ENCODE measurements at regions not wholly inside any gene's neighbourhood (a gene's known extent, or its start where the extent isn't known, plus 50 kb on each side); places are given as distances from the start of the nearest gene placed in this dataset.
A peak's percentile ranks its signal among the peaks of the same experiment; 100 is the strongest.

- peaks cover 0 to 8% (median under 1%) of the 10 kb centered on the region in 7 donors for H3K9me3 Mint-ChIP-seq
- H3K27ac Mint-ChIP-seq, result peak overlapping the region; percentile 92 to 99 (median 95)
- intact Hi-C loops (cut with micrococcal nuclease), result loop anchor here (1.0 to 10.0 kb wide), 6 partner anchors 16 to 364 kb away; partner anchors contain the start of gene MAFB (in 2 of the 2)
- Histone ChIP-seq H2AFZ (ENCODE audit: insufficient read depth, low read depth, low read length, poor library complexity, severe bottlenecking) (no peak overlapping the region), H3K4me2 (replicated peaks; ENCODE audit: extremely low read depth, low read length, poor library complexity, severe bottlenecking) (peak overlapping the region; percentile 34), H3K27me3 (ENCODE audit: control insufficient read depth in 2 of 2, insufficient read depth in 2 of 2, low read length in 2 of 2) (no peaks in the 10 kb centered on the region), H3K9ac (ENCODE audit: insufficient read depth, low read length, poor library complexity, severe bottlenecking) (peak overlapping the region; percentile 34), H3K27ac (ENCODE audit: low read depth in 1 of 2, low read length in 2 of 2) (peak overlapping the region; percentile 78 to 89), H3K79me2 (ENCODE audit: insufficient read depth, low read length) (no peaks in the 10 kb centered on the region), H4K20me1 (ENCODE audit: insufficient read depth, low read length) (no peaks in the 10 kb centered on the region), H3K4me1 (ENCODE audit: control insufficient read depth in 1 of 2, insufficient read depth in 2 of 2, low read length in 2 of 2) (peaks cover 71 to 75% of the 10 kb centered on the region in 2 donors), H3K4me3 (replicated peaks in 1 of 3; ENCODE audit: low read depth in 2 of 3, low read length in 3 of 3) (peak overlapping the region in 1 of 3 experiments; percentile 27), H3K36me3 (replicated peaks in 1 of 2; ENCODE audit: control insufficient read depth in 1 of 2, insufficient read depth in 2 of 2, low read length in 2 of 2) (no peaks in the 10 kb centered on the region), H3K9me3 (replicated peaks in 1 of 2; ENCODE audit: control insufficient read depth in 1 of 2, insufficient read depth in 1 of 2, low read length in 2 of 2) (no peaks in the 10 kb centered on the region)
- peaks cover 0 to 5% of the 10 kb centered on the region in 2 donors for H3K36me3 Mint-ChIP-seq
- peak; percentile 32 to 53 (median 38) for DNase-seq
- peak overlapping the region; percentile 35 to 44 for H3K4me3 Mint-ChIP-seq
- peaks cover 69% of the 10 kb centered on the region for H3K4me1 Mint-ChIP-seq
- H3K27me3 Mint-ChIP-seq (ENCODE audit: low read depth in 3 of 3), result peaks cover 0 to 6% (median 5%) of the 10 kb centered on the region in 3 donors
- TF ChIP-seq CTCF (IDR thresholded peaks at IDR 0.05), result no peak
- no CpG with 5 or more reads among the region's 1 CpG for WGBS (ENCODE audit: insufficient coverage)
Measured at GRCh38 chr20:40322941-40323340, 366.1 kb downstream of the MAFB start.

- TF ChIP-seq CTCF (IDR thresholded peaks at IDR 0.05), result no peak
- no peaks in the 10 kb centered on the region for H3K36me3 ChIP-seq (replicated peaks in 1 of 2; ENCODE audit: control insufficient read depth in 1 of 2, insufficient read depth in 2 of 2, low read length in 2 of 2)
- H3K4me3 ChIP-seq (replicated peaks in 1 of 3; ENCODE audit: low read depth in 2 of 3, low read length in 3 of 3), result no peak overlapping the region
- Mint-ChIP-seq H3K27me3 (ENCODE audit: low read depth in 3 of 3) (peaks cover 6 to 9% (median 6%) of the 10 kb centered on the region in 3 donors), H3K4me1 (peaks cover 53% of the 10 kb centered on the region), H3K36me3 (peaks cover 0 to 4% of the 10 kb centered on the region in 2 donors), H3K9me3 (peaks cover 0 to 6% (median 0%) of the 10 kb centered on the region in 7 donors), H3K4me3 (no peak overlapping the region), H3K27ac (peak overlapping the region in 5 of 7 donors; percentile 28 to 95 (median 79))
- intact Hi-C loops (cut with micrococcal nuclease), result loop anchor here (5.0 to 10.0 kb wide), 5 partner anchors 144 to 367 kb away; partner anchors contain the start of gene MAFB (in 2 of the 2)
- no peaks in the 10 kb centered on the region for H3K79me2 ChIP-seq (ENCODE audit: insufficient read depth, low read length)
- no peaks in the 10 kb centered on the region for H3K9me3 ChIP-seq (replicated peaks in 1 of 2; ENCODE audit: control insufficient read depth in 1 of 2, insufficient read depth in 1 of 2, low read length in 2 of 2)
- DNase-seq, result no peak
- H2AFZ ChIP-seq (ENCODE audit: insufficient read depth, low read depth, low read length, poor library complexity, severe bottlenecking), result no peak overlapping the region
- no peak overlapping the region for H3K4me2 ChIP-seq (replicated peaks; ENCODE audit: extremely low read depth, low read length, poor library complexity, severe bottlenecking)
- H3K27ac ChIP-seq (ENCODE audit: low read depth in 1 of 2, low read length in 2 of 2), result peak overlapping the region in 1 of 2 donors; percentile 89
- no peak overlapping the region for H3K9ac ChIP-seq (ENCODE audit: insufficient read depth, low read length, poor library complexity, severe bottlenecking)
- peaks cover 48 to 51% of the 10 kb centered on the region in 2 donors for H3K4me1 ChIP-seq (ENCODE audit: control insufficient read depth in 1 of 2, insufficient read depth in 2 of 2, low read length in 2 of 2)
- H4K20me1 ChIP-seq (ENCODE audit: insufficient read depth, low read length), result no peaks in the 10 kb centered on the region
- peaks cover 6% of the 10 kb centered on the region in 2 donors for H3K27me3 ChIP-seq (ENCODE audit: control insufficient read depth in 2 of 2, insufficient read depth in 2 of 2, low read length in 2 of 2)
- 100% methylated on average over 5 of the region's 7 CpGs for WGBS (ENCODE audit: insufficient coverage)
Measured at GRCh38 chr20:40320517-40321011, 368.5 kb downstream of the MAFB start.
